SHP77 treated with DMSO at 0.1 percent for 48 hours (cell line): ENCODE measurements at regions not wholly inside any gene's neighbourhood (a gene's known extent, or its start where the extent isn't known, plus 50 kb on each side); places are given as distances from the start of the nearest gene placed in this dataset.

Source experiments
- DNase-seq: peaks from one replicate; lab custom pipeline; 2025; lab: John Stamatoyannopoulos, UW

- no peak for DNase-seq
Measured at GRCh38 chr10:44854693-44855350, 56.3 kb upstream of the TMEM72 start.

GRCh38 chr10:44856696-44857095 lies 54.4 kb upstream of the TMEM72 start:
- DNase-seq = no peak

GRCh38 chr10:44857363-44858016 lies 53.6 kb upstream of the TMEM72 start:
- DNase-seq = no peak

- no peak for DNase-seq
Measured at GRCh38 chr10:44858017-44858371, 53.1 kb upstream of the TMEM72 start.

GRCh38 chr10:44858988-44859387 lies 52.1 kb upstream of the TMEM72 start:
- no peak for DNase-seq

DNA sequence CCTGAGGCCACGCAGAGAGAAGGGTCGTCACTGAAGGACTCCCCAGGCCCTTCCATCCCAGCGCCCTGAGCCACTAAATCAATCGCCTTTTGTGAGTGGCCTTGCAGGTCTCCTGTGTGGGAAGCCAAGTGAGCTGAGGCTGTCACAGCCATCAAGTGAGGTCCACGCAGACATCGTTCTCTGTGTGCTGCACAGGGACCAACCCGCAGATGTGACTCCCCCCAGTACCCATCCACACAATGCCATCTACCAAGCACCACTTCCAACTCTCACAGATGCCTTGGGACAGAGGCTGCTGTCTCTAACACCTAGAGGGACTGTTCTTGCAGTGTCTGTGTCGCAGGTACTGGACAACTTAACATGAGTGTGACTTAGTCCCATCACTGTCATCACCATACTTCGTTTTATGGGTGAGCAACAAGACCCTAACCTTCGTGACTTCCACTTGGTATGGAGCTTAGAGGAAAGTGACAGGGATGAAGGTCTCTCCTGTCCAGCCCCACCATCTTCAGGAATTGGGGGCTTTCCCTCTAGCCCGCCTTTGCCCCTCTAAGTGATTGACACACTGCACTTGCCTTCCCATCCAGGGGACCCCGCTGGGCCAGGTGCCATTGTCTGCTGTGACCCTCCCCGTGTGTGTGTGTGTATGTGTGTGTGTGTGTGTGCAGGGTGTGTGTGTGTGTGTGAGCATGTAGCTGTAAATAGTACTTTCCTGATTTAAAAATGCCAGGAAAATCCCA lies 51.4 kb upstream of the TMEM72 start:
- DNase-seq = no peak

- no peak for DNase-seq
Measured at GRCh38 chr10:44860811-44861736, 50.1 kb upstream of the TMEM72 start.
